H1 (cell line): ENCODE measurements at regions not wholly inside any gene's neighbourhood (a gene's known extent, or its start where the extent isn't known, plus 50 kb on each side); places are given as distances from the start of the nearest gene placed in this dataset.

Source experiments
- CTCF ChIA-PET: fragments of 300-600 bp; sonication (Branson Sonifier 250); formaldehyde crosslinking; loops from one replicate; lab custom pipeline; 2021; ENCODE audit not compliant: partially characterized antibody; lab: Charles Lee
- POLR2A ChIA-PET: fragments of 300-600 bp; sonication (Branson Sonifier 250); formaldehyde crosslinking; loops from one replicate; lab custom pipeline; 2021; ENCODE audit warnings: inconsistent platforms; ENCODE audit not compliant: partially characterized antibody; lab: Charles Lee
- DNase-seq, 2 experiments: peaks; one replicate each; pipeline versions ENCODE4 v3.0.0 to v3.0.0-alpha.2; 2010 to 2022; ENCODE audit warnings: low spot score in 2 of 2, low read depth in 1 of 2, mixed read lengths in 1 of 2
- FAIRE-seq: peaks from 2 replicates; lab custom pipeline; 2011; peaks lifted over from hg19 to GRCh38; lab: Jason Lieb, UNC
- H2AFZ ChIP-seq: 2 replicates; pipeline ENCODE4 v1.8.1; 2012; ENCODE audit warnings: low read length, inconsistent platforms
- H2AK5ac ChIP-seq: 2 replicates; pipeline ENCODE4 v1.6.1; 2013; ENCODE audit warnings: low read depth, low read length
- H2BK120ac ChIP-seq: replicated peaks from 2 replicates; pipeline ENCODE3; 2013; ENCODE audit warnings: low read depth, low read length, inconsistent platforms
- H2BK12ac ChIP-seq: 2 replicates; pipeline ENCODE4 v1.6.1; 2013; ENCODE audit warnings: low read depth, low read length
- H2BK15ac ChIP-seq: 2 replicates; pipeline ENCODE4 v1.6.1; 2013; ENCODE audit warnings: low read length
- H2BK20ac ChIP-seq: 2 replicates; pipeline ENCODE4 v1.6.1; 2013; ENCODE audit warnings: low read length
- H2BK5ac ChIP-seq: 2 replicates; pipeline ENCODE4 v1.6.1; 2013; ENCODE audit warnings: low read depth, low read length
- H3K14ac ChIP-seq: 2 replicates; pipeline ENCODE4 v1.6.1; 2013; ENCODE audit warnings: inconsistent platforms; ENCODE audit not compliant: insufficient read length
- H3K18ac ChIP-seq: 2 replicates; pipeline ENCODE4 v1.6.1; 2013; ENCODE audit warnings: low read length; ENCODE audit errors: extremely low read depth
- H3K23ac ChIP-seq: 2 replicates; pipeline ENCODE4 v1.6.1; 2013; ENCODE audit warnings: inconsistent platforms; ENCODE audit not compliant: insufficient read length
- H3K23me2 ChIP-seq: 2 replicates; pipeline ENCODE4 v1.6.1; 2013; ENCODE audit warnings: low read depth, low read length
- H3K27ac ChIP-seq: 2 replicates; pipeline ENCODE4 v1.6.1; 2011; ENCODE audit warnings: low read depth, low read length, inconsistent platforms
- H3K27me3 ChIP-seq, 4 experiments: replicated peaks in 1 of 4; 1 replicate in 1 of 4; 2 replicates in 3 of 4; pipeline versions ENCODE4 v1.6.1 to v1.8.1; 2011 to 2013; ENCODE audit warnings: low read length in 3 of 4, mild to moderate bottlenecking in 3 of 4, inconsistent platforms in 2 of 4, mixed read lengths in 2 of 4, moderate library complexity in 1 of 4; ENCODE audit not compliant: control insufficient read depth in 3 of 4, insufficient read depth in 3 of 4; ENCODE audit errors: extremely low read depth in 1 of 4
- H3K36me3 ChIP-seq, 4 experiments: 2 replicates each; pipeline versions ENCODE4 v1.6.1 to v1.8.1; 2011 to 2013; ENCODE audit warnings: mild to moderate bottlenecking in 4 of 4, low read length in 3 of 4, moderate library complexity in 2 of 4, control low read depth in 1 of 4, inconsistent platforms in 1 of 4; ENCODE audit not compliant: insufficient read depth in 4 of 4, control insufficient read depth in 2 of 4
- H3K4ac ChIP-seq: replicated peaks from 2 replicates; pipeline ENCODE3; 2013; ENCODE audit warnings: low read length, low read depth, mixed read lengths, inconsistent platforms; ENCODE audit not compliant: insufficient read length
- H3K4me1 ChIP-seq, 4 experiments: replicated peaks in 1 of 4; 1 replicate in 1 of 4; 2 replicates in 3 of 4; pipeline versions ENCODE4 v1.6.1 to v1.8.1; 2011 to 2013; ENCODE audit warnings: low read length in 3 of 4, inconsistent platforms in 2 of 4, mixed read lengths in 1 of 4; ENCODE audit not compliant: insufficient read depth in 4 of 4, control insufficient read depth in 3 of 4
- H3K4me2 ChIP-seq, 2 experiments: 2 replicates each; pipeline versions ENCODE4 v1.6.1 to v1.8.1; 2011 to 2013; ENCODE audit warnings: low read depth in 2 of 2, low read length in 2 of 2, control low read depth in 1 of 2, inconsistent platforms in 1 of 2, mild to moderate bottlenecking in 1 of 2; ENCODE audit not compliant: insufficient read depth in 1 of 2
- H3K4me3 ChIP-seq, 4 experiments: fragments of 200-600, 300-600 bp in 1 of 4; sonication (generic), shearing (Covaris generic), sonication (Bioruptor Twin) in 1 of 4; 2 replicates each; pipeline versions ENCODE4 v1.5.1 to v1.8.1; 2011 to 2016; ENCODE audit warnings: low read length in 4 of 4, low read depth in 3 of 4, control low read depth in 2 of 4, inconsistent platforms in 2 of 4, mild to moderate bottlenecking in 2 of 4, mixed read lengths in 1 of 4, moderate library complexity in 1 of 4; ENCODE audit not compliant: insufficient read depth in 2 of 4; ENCODE audit errors: extremely low read depth in 1 of 4
- H3K56ac ChIP-seq: replicated peaks from 2 replicates; pipeline ENCODE3; 2013; ENCODE audit warnings: low read depth, mild to moderate bottlenecking, mixed read lengths, low read length, inconsistent platforms; ENCODE audit not compliant: insufficient read length
- H3K79me1 ChIP-seq: 2 replicates; pipeline ENCODE4 v1.6.1; 2013; ENCODE audit warnings: low read depth, low read length, control low read depth
- H3K79me2 ChIP-seq, 2 experiments: 2 replicates each; pipeline versions ENCODE4 v1.6.1 to v1.8.1; 2012 to 2013; ENCODE audit warnings: low read length in 2 of 2, mild to moderate bottlenecking in 2 of 2, inconsistent platforms in 1 of 2; ENCODE audit not compliant: insufficient read depth in 2 of 2, control insufficient read depth in 1 of 2
- H3K9ac ChIP-seq, 4 experiments: replicated peaks in 1 of 4; 1 replicate in 1 of 4; 2 replicates in 3 of 4; pipeline versions ENCODE4 v1.6.1 to v1.8.1; 2011 to 2013; ENCODE audit warnings: low read depth in 3 of 4, low read length in 3 of 4, control low read depth in 2 of 4, mild to moderate bottlenecking in 2 of 4, moderate library complexity in 2 of 4, inconsistent platforms in 1 of 4; ENCODE audit errors: extremely low read depth in 1 of 4
- H3K9me3 ChIP-seq, 2 experiments: 2 replicates each; pipeline versions ENCODE4 v1.6.1 to v1.8.1; 2012 to 2013; ENCODE audit warnings: mild to moderate bottlenecking in 2 of 2, moderate library complexity in 2 of 2, control low read depth in 1 of 2, inconsistent platforms in 1 of 2, low read depth in 1 of 2, low read length in 1 of 2, mixed read lengths in 1 of 2; ENCODE audit not compliant: insufficient read depth in 2 of 2
- H4K20me1 ChIP-seq, 2 experiments: replicated peaks in 1 of 2; 2 replicates each; pipeline versions ENCODE3 to v1.8.1; 2011 to 2013; ENCODE audit warnings: inconsistent platforms in 2 of 2, low read length in 2 of 2, mild to moderate bottlenecking in 1 of 2; ENCODE audit not compliant: insufficient read depth in 2 of 2, control insufficient read depth in 1 of 2
- H4K5ac ChIP-seq: 2 replicates; pipeline ENCODE4 v1.6.1; 2013; ENCODE audit warnings: low read length, low read depth, mixed read lengths, inconsistent platforms; ENCODE audit not compliant: insufficient read length
- H4K8ac ChIP-seq: 2 replicates; pipeline ENCODE4 v1.8.0; 2013; ENCODE audit warnings: mild to moderate bottlenecking, moderate library complexity, low read length, inconsistent platforms; ENCODE audit not compliant: insufficient read depth; ENCODE audit errors: extremely low read depth
- H4K91ac ChIP-seq: replicated peaks from 2 replicates; pipeline ENCODE3; 2013; ENCODE audit warnings: low read length, mixed read lengths, inconsistent platforms; ENCODE audit not compliant: insufficient read length
- BACH1 ChIP-seq: IDR thresholded peaks from 2 replicates; pipeline ENCODE4 v1.6.1; 2012; ENCODE audit warnings: low read length, improper control_type of control experiment
- CBX5 ChIP-seq: fragments of 300-800, 300-1000 bp; sonication (generic); IDR thresholded peaks from 2 replicates; pipeline ENCODE4 v1.7.1; 2016; ENCODE audit warnings: antibody characterized with exemption, low read length, low read depth
- EZH2 ChIP-seq: fragments of 200-600 bp; sonication (generic); IDR thresholded peaks from 2 replicates; pipeline ENCODE4 v1.7.1; 2012; ENCODE audit warnings: low read depth, mild to moderate bottlenecking, moderate library complexity, low read length, inconsistent platforms; ENCODE audit not compliant: severe bottlenecking
- GABPA ChIP-seq: IDR thresholded peaks from 2 replicates; pipeline ENCODE4 v1.6.1; 2011; ENCODE audit warnings: mild to moderate bottlenecking, low read length, moderate library complexity, borderline replicate concordance; ENCODE audit not compliant: insufficient read depth
- KDM4A ChIP-seq: IDR thresholded peaks from one replicate; pipeline ENCODE4 v1.7.1; 2012; ENCODE audit warnings: low read depth, mild to moderate bottlenecking, moderate library complexity, low read length, inconsistent platforms; ENCODE audit not compliant: severe bottlenecking
- RFX5 ChIP-seq: IDR thresholded peaks from 2 replicates; pipeline ENCODE4 v1.6.1; 2011; ENCODE audit warnings: low read depth, low read length, improper control_type of control experiment, borderline replicate concordance
- RNF2 ChIP-seq: fragments of 200-900, 300-1000 bp; sonication (generic); IDR thresholded peaks from 2 replicates; pipeline ENCODE4 v1.7.1; 2016; ENCODE audit warnings: borderline replicate concordance, low read depth, mild to moderate bottlenecking, antibody characterized with exemption, low read length; ENCODE audit not compliant: poor library complexity, severe bottlenecking; ENCODE audit errors: missing control alignments
- RXRA ChIP-seq: IDR thresholded peaks from 2 replicates; pipeline ENCODE4 v1.6.1; 2011; ENCODE audit warnings: low read depth, mild to moderate bottlenecking, low read length, moderate library complexity; ENCODE audit not compliant: insufficient read depth
- SIN3A ChIP-seq, 2 experiments: IDR thresholded peaks in 1 of 2; conservative IDR thresholded peaks in 1 of 2; 2 replicates each; pipeline ENCODE4 v1.6.1; 2011 to 2012; ENCODE audit warnings: low read length in 2 of 2, improper control_type of control experiment in 1 of 2, low read depth in 1 of 2, mild to moderate bottlenecking in 1 of 2
- SIRT6 ChIP-seq: IDR thresholded peaks from one replicate; pipeline ENCODE4 v1.7.1; 2012; ENCODE audit warnings: low read length, inconsistent platforms
- SP4 ChIP-seq: IDR thresholded peaks from 2 replicates; pipeline ENCODE4 v1.6.1; 2012; ENCODE audit warnings: low read length, inconsistent platforms
- TCF12 ChIP-seq: IDR thresholded peaks from 2 replicates; pipeline ENCODE4 v1.6.1; 2011; ENCODE audit warnings: low read depth, mild to moderate bottlenecking, low read length
- YY1 ChIP-seq: IDR thresholded peaks from 2 replicates; pipeline ENCODE4 v1.6.1; 2011; ENCODE audit warnings: low read depth, mild to moderate bottlenecking, low read length
- WGBS, 2 experiments: shearing (Covaris generic) in 1 of 2; methylation state at CpG; one replicate each; pipeline versions ENCODE4 v1.1.6 to v1.1.7; 2013 to 2015; ENCODE audit warnings: low lambda C conversion rate in 2 of 2, mixed read lengths in 2 of 2, inconsistent platforms in 1 of 2, low coverage in 1 of 2, missing lambda C conversion rate in 1 of 2; ENCODE audit not compliant: insufficient replicate concordance in 2 of 2, insufficient coverage in 1 of 2, insufficient read length in 1 of 2; ENCODE audit errors: extremely low coverage in 1 of 2, missing lambda C conversion rate in 1 of 2; 5-methylcytosine and 5-hydroxymethylcytosine counted together

GRCh38 chr1:116298746-116299145 lies 74.3 kb upstream of the ATP1A1 start:
- H2BK120ac ChIP-seq, result no peak overlapping the region
- no peak overlapping the region for H3K27ac ChIP-seq
- no peak overlapping the region for H2BK5ac ChIP-seq
- DNase-seq (no peak), FAIRE-seq (no peak)
- H3K79me1 ChIP-seq, result no peaks in the 10 kb centered on the region
- no peak overlapping the region for H2BK20ac ChIP-seq
- TF ChIP-seq SIN3A (conservative IDR thresholded peaks at IDR 0.05 in 1 of 2, IDR thresholded peaks at IDR 0.05 in 1 of 2; ENCODE audit: low read depth in 1 of 2, low read length in 2 of 2) (no peak), RFX5 (no peak), YY1 (no peak), CBX5 (no peak), KDM4A (no peak), TCF12 (no peak), EZH2 (no peak), SP4 (no peak), RNF2 (no peak), RXRA (no peak), GABPA (no peak), SIRT6 (no peak), BACH1 (no peak)
- no peak overlapping the region for H2AK5ac ChIP-seq
- H3K56ac ChIP-seq, result no peak overlapping the region
- H3K4me2 ChIP-seq, result no peak overlapping the region
- H4K8ac ChIP-seq, result no peak overlapping the region
- no peaks in the 10 kb centered on the region; a peak in 1 of 8 replicates for H3K36me3 ChIP-seq
- no peak overlapping the region for H3K14ac ChIP-seq
- ChIA-PET CTCF (interaction anchor here (1.0 kb wide), 1 partner anchor 12 kb away, joined by 3 read pairs; no protein-coding TSS in a partner anchor), POLR2A (no interaction called here)
- H3K18ac ChIP-seq, result no peak overlapping the region
- no peak overlapping the region for H3K9ac ChIP-seq
- no peak overlapping the region for H4K91ac ChIP-seq
- H3K4me1 ChIP-seq, result no peaks in the 10 kb centered on the region
- H2BK12ac ChIP-seq, result no peak overlapping the region
- no peak overlapping the region for H4K5ac ChIP-seq
- H3K9me3 ChIP-seq, result peaks cover 17% of the 10 kb centered on the region in 2 experiments
- no peak overlapping the region for H2BK15ac ChIP-seq
- no peaks in the 10 kb centered on the region for H3K27me3 ChIP-seq
- H4K20me1 ChIP-seq, result no peaks in the 10 kb centered on the region
- no peaks in the 10 kb centered on the region for H3K23me2 ChIP-seq
- WGBS, 2 experiments, result 94% methylated on average over 4 of the region's 4 CpGs; no CpG with 5 or more reads in 1 of the 2 experiments
- H3K4me3 ChIP-seq, result no peak overlapping the region
- no peaks in the 10 kb centered on the region for H3K79me2 ChIP-seq
- H2AFZ ChIP-seq, result no peak overlapping the region
- no peak overlapping the region for H3K4ac ChIP-seq
- H3K23ac ChIP-seq, result no peak overlapping the region
